SK-N-SH (cell line): ENCODE measurements at regions not wholly inside any gene's neighbourhood (a gene's known extent, or its start where the extent isn't known, plus 50 kb on each side); places are given as distances from the start of the nearest gene placed in this dataset.

Experiments used
- CHD2 ChIP-seq: fragments of 150-350 bp; IDR thresholded peaks from 2 replicates; pipeline ENCODE4 v1.6.1; 2018; ENCODE audit warnings: low read length; ENCODE audit not compliant: partially characterized antibody
- EP300 ChIP-seq, 2 experiments: IDR thresholded peaks; 2 replicates each; pipeline versions ENCODE4 v1.4.0 to v1.6.1; 2012; ENCODE audit warnings: borderline replicate concordance in 1 of 2, low read depth in 1 of 2, low read length in 1 of 2
- EZH2phosphoT487 ChIP-seq: fragments of 200-600 bp; sonication (generic); IDR thresholded peaks from 2 replicates; pipeline ENCODE4 v1.6.1; 2017; ENCODE audit warnings: low read depth, mixed run types, mild to moderate bottlenecking, antibody characterized with exemption, moderate library complexity, borderline replicate concordance
- MXI1 ChIP-seq: IDR thresholded peaks from 2 replicates; pipeline ENCODE4 v1.6.1; 2012; ENCODE audit warnings: mild to moderate bottlenecking, low read depth, low read length, improper control_type of control experiment
- RAD21 ChIP-seq: IDR thresholded peaks from 2 replicates; pipeline ENCODE4 v1.6.1; 2012; ENCODE audit warnings: mild to moderate bottlenecking, low read length
- TAF1 ChIP-seq: IDR thresholded peaks from 2 replicates; pipeline ENCODE4 v1.6.1; 2012; ENCODE audit warnings: low read depth, mild to moderate bottlenecking, low read length, moderate library complexity, borderline replicate concordance
- TF ChIP-seq, protein P1 (sequence below): IDR thresholded peaks from 2 replicates; pipeline ENCODE4 v1.4.0; 2012; ENCODE audit warnings: low read depth, borderline replicate concordance
- TF ChIP-seq, protein P2 (sequence below): fragments of 200-600 bp; sonication (generic); IDR thresholded peaks from 2 replicates; pipeline ENCODE4 v1.6.1; 2017; ENCODE audit warnings: antibody characterized with exemption, mild to moderate bottlenecking, moderate library complexity

DNA sequence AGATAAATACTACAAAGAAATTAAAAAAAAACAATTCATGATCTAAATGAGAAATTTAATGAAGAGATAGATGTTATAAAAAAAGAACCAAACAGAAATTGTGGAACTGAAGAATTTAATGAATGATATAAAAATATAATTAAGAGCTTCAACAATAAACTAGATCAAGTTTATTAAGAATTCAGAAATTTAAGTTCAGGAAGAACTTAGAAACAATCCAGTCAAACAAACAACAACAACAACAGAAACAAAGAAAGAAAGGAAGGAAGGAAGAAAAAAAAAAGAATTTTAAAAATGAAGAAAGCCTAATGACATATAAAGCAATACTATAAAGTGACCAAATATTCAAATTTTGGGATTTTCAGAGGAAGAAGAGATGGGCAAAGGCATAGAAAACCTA lies 157.3 kb upstream of the FOXN2 start:
- no peak for TF ChIP-seq TAF1
- TF ChIP-seq EP300 (IDR thresholded peaks at IDR 0.05; ENCODE audit: borderline replicate concordance in 1 of 2, low read depth in 1 of 2, low read length in 1 of 2), result no peak
- TF ChIP-seq EZH2phosphoT487, result no peak
- TF ChIP-seq CHD2, result no peak
- TF ChIP-seq MXI1, result no peak
- TF ChIP-seq, protein P1, sequence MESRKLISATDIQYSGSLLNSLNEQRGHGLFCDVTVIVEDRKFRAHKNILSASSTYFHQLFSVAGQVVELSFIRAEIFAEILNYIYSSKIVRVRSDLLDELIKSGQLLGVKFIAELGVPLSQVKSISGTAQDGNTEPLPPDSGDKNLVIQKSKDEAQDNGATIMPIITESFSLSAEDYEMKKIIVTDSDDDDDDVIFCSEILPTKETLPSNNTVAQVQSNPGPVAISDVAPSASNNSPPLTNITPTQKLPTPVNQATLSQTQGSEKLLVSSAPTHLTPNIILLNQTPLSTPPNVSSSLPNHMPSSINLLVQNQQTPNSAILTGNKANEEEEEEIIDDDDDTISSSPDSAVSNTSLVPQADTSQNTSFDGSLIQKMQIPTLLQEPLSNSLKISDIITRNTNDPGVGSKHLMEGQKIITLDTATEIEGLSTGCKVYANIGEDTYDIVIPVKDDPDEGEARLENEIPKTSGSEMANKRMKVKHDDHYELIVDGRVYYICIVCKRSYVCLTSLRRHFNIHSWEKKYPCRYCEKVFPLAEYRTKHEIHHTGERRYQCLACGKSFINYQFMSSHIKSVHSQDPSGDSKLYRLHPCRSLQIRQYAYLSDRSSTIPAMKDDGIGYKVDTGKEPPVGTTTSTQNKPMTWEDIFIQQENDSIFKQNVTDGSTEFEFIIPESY, result no peak
- no peak for TF ChIP-seq RAD21
- TF ChIP-seq, protein P2, sequence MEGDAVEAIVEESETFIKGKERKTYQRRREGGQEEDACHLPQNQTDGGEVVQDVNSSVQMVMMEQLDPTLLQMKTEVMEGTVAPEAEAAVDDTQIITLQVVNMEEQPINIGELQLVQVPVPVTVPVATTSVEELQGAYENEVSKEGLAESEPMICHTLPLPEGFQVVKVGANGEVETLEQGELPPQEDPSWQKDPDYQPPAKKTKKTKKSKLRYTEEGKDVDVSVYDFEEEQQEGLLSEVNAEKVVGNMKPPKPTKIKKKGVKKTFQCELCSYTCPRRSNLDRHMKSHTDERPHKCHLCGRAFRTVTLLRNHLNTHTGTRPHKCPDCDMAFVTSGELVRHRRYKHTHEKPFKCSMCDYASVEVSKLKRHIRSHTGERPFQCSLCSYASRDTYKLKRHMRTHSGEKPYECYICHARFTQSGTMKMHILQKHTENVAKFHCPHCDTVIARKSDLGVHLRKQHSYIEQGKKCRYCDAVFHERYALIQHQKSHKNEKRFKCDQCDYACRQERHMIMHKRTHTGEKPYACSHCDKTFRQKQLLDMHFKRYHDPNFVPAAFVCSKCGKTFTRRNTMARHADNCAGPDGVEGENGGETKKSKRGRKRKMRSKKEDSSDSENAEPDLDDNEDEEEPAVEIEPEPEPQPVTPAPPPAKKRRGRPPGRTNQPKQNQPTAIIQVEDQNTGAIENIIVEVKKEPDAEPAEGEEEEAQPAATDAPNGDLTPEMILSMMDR, result no peak
